Stimulated activated naive B cell treated with anti-CD40 and anti-IgM and Interleukin-4, amounts not matched to agents 10 μg/mL and 1 μg/mL and 100 μg/mL, for 72 hours (primary cell): ENCODE measurements at regions not wholly inside any gene's neighbourhood (a gene's known extent, or its start where the extent isn't known, plus 50 kb on each side); places are given as distances from the start of the nearest gene placed in this dataset.

Experiments
- ATAC-seq, 2 donors: fragments of 150-1000 bp; cut with Tn5 transposase; replicated peaks; 2 replicates each; pipeline ENCODE4 v1.10.0; 2021; ENCODE audit warnings: moderate library complexity in 1 of 2
- DNase-seq: peaks from one replicate; pipeline ENCODE4 v3.0.0; 2021
- H3K27ac Mint-ChIP-seq: one replicate; pipeline ENCODE4 v1.8.0; 2022; ENCODE audit warnings: mild to moderate bottlenecking, mixed read lengths
- H3K27me3 Mint-ChIP-seq, 2 donors: one replicate each; pipeline ENCODE4 v1.8.0; 2022; ENCODE audit warnings: mixed read lengths in 2 of 2
- H3K36me3 Mint-ChIP-seq, 2 donors: one replicate each; pipeline ENCODE4 v1.8.0; 2022; ENCODE audit warnings: mixed read lengths in 2 of 2, mild to moderate bottlenecking in 1 of 2
- H3K4me1 Mint-ChIP-seq, 2 donors: one replicate each; pipeline ENCODE4 v1.8.0; 2022; ENCODE audit warnings: mixed read lengths in 2 of 2, mild to moderate bottlenecking in 1 of 2
- H3K4me3 Mint-ChIP-seq, 2 donors: one replicate each; pipeline ENCODE4 v1.8.0; 2022; ENCODE audit warnings: mild to moderate bottlenecking in 2 of 2, mixed read lengths in 2 of 2, moderate library complexity in 1 of 2
- H3K9me3 Mint-ChIP-seq, 2 donors: one replicate each; pipeline ENCODE4 v1.8.0; 2022; ENCODE audit warnings: mixed read lengths in 2 of 2, mild to moderate bottlenecking in 1 of 2

DNA sequence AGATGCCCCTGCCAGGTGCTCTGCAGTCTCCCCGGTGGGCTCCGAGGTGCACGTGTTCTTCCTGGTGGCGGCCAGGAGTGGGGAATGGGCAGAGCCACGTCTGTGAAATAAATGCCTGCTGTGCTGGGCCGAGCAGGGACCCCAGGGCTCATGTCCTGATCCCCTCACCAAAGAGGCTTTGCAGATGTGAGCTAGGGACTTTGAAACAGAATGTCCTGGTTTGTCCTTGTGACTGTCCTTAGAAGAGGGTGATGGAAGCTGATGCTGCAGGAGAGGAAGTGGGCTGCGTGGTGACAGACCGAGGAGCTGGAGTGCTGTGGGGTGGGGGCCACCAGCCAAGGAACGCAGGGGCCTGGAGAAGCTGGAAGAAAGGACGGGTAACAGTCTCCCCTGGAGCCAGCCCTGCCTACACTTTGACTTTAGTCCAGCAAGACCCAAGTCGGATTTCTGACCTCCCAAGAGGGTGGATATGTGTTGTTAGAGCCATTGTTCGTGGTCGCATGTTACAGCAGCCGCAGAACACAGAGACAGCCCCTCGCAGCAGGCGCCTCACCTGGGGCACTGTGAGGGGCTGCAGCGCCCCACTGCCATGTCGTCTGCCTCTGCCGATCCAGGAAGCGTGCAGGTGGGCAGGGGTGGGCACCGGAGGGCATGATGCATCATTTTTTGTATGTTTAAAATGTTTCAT is 217.9 kb upstream of the CIBAR2 start:
- H3K27me3 Mint-ChIP-seq: peaks cover 44 to 80% of the 10 kb centered on the region in 2 donors
- H3K9me3 Mint-ChIP-seq: peaks cover 0 to 3% of the 10 kb centered on the region in 2 donors
- peak in 1 of 2 donors; percentile 15 for ATAC-seq
- H3K4me1 Mint-ChIP-seq: peaks cover 15 to 33% of the 10 kb centered on the region in 2 donors
- no peak for DNase-seq
- H3K4me3 Mint-ChIP-seq: no peak overlapping the region
- no peaks in the 10 kb centered on the region for H3K36me3 Mint-ChIP-seq
- no peak overlapping the region for H3K27ac Mint-ChIP-seq

DNA sequence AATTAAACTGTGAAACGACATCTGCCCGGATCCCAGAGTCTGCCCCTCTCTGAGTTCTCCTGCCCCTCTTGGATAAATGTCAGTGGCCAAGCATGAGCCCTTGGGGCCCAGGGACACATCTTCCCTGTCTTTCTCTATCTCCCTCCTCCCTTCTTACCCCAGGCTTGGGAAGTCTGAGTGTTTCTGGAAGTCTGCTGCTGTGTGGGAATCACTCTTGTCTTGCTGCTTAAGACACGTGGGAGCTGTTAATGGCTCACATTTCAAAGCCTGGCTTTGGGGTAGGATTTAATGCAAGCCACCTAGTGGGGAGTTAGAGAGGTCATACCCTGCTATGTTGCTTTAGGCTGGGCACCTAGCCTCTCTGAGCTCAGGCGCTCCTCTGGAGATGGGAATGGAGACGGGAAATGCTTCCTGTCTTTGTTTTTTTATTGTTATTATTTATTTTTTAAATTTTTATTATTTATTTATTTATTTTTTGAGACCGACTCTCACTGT is 218.5 kb upstream of the CIBAR2 start:
- ATAC-seq (peak; percentile 86 to 89), DNase-seq (no peak)
- peaks cover 19 to 38% of the 10 kb centered on the region in 2 donors for H3K4me1 Mint-ChIP-seq
- H3K36me3 Mint-ChIP-seq: no peaks in the 10 kb centered on the region
- no peak overlapping the region for H3K4me3 Mint-ChIP-seq
- no peak overlapping the region for H3K27ac Mint-ChIP-seq
- peaks cover 0 to 3% of the 10 kb centered on the region in 2 donors for H3K9me3 Mint-ChIP-seq
- peaks cover 50 to 86% of the 10 kb centered on the region in 2 donors for H3K27me3 Mint-ChIP-seq

DNA sequence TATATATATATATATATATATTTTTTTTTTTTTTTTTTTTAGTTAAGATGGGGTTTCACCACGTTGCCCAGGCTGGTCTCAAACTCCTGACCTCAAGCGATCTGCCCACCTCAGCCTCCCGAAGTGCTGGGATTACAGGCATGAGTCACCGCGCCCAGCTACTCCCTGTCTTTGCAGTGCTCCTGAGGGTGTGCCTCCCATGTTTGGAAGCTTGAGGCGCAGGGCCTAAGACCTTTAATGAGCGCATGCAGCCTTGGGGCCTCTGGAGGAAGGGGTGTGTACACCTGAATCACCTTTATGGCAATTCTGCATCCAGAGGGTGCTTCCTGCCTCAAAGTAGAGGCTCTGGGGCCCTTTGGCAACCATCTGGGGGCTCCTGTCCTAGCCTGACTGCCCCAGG is 219.4 kb upstream of the CIBAR2 start:
- Mint-ChIP-seq H3K9me3 (no peaks in the 10 kb centered on the region), H3K4me1 (peaks cover 17 to 38% of the 10 kb centered on the region in 2 donors), H3K27ac (no peak overlapping the region), H3K27me3 (peaks cover 48 to 86% of the 10 kb centered on the region in 2 donors), H3K4me3 (no peak overlapping the region), H3K36me3 (no peaks in the 10 kb centered on the region)
- no peak for DNase-seq
- ATAC-seq: no peak

DNA sequence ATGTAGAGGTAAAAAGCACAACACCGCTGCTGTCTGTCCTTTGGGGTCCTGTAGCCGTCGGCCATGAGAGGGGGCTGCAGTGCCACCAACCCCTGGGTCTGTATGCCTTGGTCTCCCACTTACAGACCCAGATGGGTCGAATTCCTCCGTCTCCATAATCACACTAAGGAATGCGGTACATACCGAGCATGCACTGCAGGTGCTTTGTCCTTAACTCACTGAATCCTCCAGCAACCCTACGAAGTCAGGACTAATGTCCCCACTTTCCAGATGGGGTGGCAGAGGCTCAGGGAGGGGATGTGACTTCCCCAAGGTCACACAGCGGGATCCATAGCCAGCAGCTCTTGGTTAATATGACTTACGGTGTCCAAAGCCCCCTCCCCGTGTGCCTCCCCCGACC is 219.9 kb upstream of the CIBAR2 start:
- no peaks in the 10 kb centered on the region for H3K9me3 Mint-ChIP-seq
- H3K27ac Mint-ChIP-seq: no peak overlapping the region
- H3K4me3 Mint-ChIP-seq: no peak overlapping the region
- peaks cover 17 to 38% of the 10 kb centered on the region in 2 donors for H3K4me1 Mint-ChIP-seq
- peaks cover 48 to 83% of the 10 kb centered on the region in 2 donors for H3K27me3 Mint-ChIP-seq
- H3K36me3 Mint-ChIP-seq: no peaks in the 10 kb centered on the region
- ATAC-seq: no peak
- no peak for DNase-seq

DNA sequence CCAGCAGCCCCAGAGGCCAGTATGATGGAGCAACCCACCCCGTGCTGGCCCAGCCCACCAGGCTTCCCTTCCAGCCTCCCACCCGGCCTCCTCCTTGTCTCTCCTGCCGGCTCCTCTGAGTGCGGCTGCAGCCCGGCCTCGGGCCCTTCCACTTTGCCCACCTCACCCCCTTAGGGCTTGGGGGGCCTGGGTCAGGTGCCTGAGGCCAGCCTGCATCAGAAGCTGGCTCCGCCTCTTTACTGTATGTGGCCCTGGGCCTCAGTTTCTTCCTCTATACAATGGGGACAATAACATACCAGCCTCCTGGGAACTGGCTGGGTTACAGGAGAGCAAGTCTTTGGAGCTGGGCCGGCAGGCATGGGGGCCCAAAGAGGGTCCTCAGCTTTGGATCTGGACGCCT is 221.1 kb upstream of the CIBAR2 start:
- Mint-ChIP-seq H3K36me3 (no peaks in the 10 kb centered on the region), H3K27me3 (peaks cover 40 to 71% of the 10 kb centered on the region in 2 donors)
- ATAC-seq: no peak

DNA sequence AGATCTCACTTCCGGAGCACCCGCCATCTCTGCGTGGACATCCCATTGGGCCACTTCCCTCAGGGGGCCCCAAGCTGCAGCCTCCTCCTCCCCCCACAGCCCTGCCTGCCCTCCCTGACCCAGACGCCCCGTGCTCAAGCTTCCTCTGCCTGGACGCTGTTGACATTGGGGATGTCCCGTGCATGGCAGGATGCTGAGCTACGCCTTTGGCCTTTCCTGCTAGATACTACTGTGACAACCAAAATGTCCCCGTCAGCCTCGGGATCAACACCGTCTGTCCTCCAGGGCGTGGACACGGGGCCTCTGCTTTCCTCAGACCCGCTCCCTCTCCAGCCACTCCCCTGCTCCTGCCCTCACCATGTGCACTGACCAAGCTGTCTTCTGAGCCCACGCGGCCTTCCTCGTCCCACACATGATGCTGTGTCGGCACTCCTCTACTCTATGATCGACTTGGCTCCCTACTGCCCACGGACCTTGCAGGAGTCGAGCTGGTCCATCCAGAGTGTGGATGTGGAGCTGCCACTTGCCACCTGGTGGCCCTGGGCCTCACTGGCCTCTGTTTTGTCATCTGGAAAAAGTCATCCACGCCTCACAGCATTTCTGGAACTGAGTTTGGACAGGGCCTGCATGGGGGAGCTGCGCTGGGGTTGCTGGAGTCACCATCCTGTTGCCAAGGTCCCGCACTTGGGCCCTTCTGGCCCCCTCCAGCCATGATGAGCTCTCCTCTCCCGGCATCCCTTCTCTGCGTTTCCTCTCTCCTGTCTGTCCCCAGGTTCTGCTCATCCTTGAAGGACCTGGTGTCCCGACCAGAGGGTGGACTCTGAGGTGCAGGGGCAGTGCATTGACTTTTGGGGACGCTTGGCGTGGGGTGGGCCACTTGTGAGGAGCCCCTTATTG is 221.7 kb upstream of the CIBAR2 start:
- no peak for DNase-seq
- Mint-ChIP-seq H3K27me3 (peaks cover 39 to 69% of the 10 kb centered on the region in 2 donors), H3K27ac (no peak overlapping the region), H3K9me3 (no peaks in the 10 kb centered on the region), H3K4me1 (peaks cover 17 to 26% of the 10 kb centered on the region in 2 donors), H3K36me3 (no peaks in the 10 kb centered on the region), H3K4me3 (no peak overlapping the region)
- no peak for ATAC-seq

More for the DNA sequence above, 221.1 kb upstream of the CIBAR2 start:
- H3K4me3 Mint-ChIP-seq: no peak overlapping the region
- peaks cover 17 to 32% of the 10 kb centered on the region in 2 donors for H3K4me1 Mint-ChIP-seq
- DNase-seq: no peak
- H3K27ac Mint-ChIP-seq: no peak overlapping the region
- H3K9me3 Mint-ChIP-seq: no peaks in the 10 kb centered on the region

DNA sequence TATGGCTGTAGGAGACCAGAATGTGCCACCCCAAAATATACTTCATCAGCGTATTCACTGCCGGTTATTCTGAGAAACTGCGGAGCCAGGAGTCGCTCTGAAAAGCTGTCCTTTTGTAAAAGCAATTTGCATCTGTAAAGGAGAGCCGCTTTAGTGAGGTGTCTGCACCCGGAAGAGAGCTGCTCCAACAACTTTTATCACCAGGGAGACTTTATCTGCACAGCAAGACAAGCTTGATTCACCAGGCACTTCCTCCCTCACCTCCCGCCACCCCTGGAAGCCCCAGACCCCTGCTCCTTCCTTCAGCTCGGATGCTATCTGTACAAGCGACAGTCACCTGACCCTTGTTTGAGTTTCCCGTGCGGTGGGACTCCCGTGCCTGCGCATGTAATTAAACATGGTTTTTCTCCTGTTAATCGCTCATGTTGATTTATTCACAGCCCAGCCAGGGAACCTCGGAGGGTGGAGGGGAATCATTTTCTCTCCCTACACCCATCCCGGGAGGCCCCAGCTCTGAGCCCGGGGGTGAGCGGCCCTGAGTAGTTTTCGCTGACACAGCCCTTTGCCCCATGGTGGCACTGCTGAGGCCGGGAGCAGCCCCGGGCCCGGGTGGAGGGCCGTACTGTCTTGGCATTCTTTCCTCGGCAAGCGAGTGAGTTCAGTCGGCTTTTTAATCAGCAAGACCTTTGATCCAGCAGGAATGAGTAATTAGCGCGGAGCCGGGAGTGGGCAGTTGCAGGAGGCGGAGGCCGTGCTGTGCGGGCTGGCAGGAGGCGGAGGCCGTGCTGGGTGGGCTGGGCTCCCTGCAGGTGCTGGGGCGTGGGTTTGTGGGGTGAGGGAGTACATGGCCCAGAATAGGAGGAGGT is 222.7 kb upstream of the CIBAR2 start:
- no peaks in the 10 kb centered on the region for H3K36me3 Mint-ChIP-seq
- H3K27me3 Mint-ChIP-seq: peaks cover 39 to 69% of the 10 kb centered on the region in 2 donors
- no peaks in the 10 kb centered on the region for H3K9me3 Mint-ChIP-seq
- peaks cover 16 to 20% of the 10 kb centered on the region in 2 donors for H3K4me1 Mint-ChIP-seq
- no peak for DNase-seq
- ATAC-seq: peak in 1 of 2 donors; percentile 26
- H3K4me3 Mint-ChIP-seq: peak overlapping the region; percentile 73 to 75
- no peak overlapping the region for H3K27ac Mint-ChIP-seq

DNA sequence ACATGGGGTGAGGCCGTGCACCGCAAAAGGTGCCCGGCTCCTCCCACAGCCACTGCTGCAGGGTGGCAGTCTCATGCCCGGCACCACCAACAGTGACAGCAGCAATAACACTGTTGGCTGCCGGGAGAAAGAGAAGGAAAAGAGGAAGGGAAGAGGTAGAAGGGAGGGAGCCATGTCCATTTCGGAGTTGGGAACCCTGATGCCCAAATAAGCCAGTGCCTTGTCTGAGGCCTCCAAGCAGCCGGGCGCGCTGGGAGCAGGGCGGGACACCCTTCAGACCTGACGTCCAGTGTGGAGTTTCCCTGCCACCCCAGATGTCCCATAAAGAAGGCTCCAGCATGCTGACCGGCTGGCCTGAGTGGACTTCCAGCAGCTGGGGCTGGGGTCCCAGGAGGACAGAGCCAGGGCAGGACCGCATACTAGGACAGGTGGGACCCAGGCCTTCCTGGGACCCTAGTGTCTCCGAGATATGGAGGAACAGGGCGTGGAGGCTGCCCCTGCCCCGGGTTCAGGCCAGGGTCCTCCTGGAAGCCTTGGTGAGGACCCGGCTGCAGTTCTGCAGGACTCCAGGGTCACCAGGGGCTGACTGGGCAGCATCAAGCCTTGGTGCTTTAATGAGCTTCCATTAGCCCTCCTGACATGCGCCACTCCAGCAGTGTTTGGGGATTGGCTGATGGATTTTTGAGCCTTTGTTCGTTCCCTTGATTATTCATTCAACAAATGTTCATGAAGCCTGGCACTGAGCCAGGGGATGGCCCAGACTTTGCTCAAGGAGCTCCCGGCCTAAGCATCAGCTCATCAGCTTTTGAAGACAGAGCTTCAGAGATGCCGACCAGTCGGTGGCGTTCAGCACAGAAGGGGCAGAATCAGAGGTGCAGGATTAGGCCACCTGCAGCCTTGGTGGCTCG is 223.6 kb upstream of the CIBAR2 start:
- Mint-ChIP-seq H3K9me3 (no peaks in the 10 kb centered on the region), H3K4me3 (peak overlapping the region in 1 of 2 donors; percentile 73), H3K27me3 (peaks cover 30 to 60% of the 10 kb centered on the region in 2 donors), H3K36me3 (no peaks in the 10 kb centered on the region), H3K27ac (no peak overlapping the region), H3K4me1 (peaks cover 9 to 11% of the 10 kb centered on the region in 2 donors)
- DNase-seq (no peak), ATAC-seq (no peak)

DNA sequence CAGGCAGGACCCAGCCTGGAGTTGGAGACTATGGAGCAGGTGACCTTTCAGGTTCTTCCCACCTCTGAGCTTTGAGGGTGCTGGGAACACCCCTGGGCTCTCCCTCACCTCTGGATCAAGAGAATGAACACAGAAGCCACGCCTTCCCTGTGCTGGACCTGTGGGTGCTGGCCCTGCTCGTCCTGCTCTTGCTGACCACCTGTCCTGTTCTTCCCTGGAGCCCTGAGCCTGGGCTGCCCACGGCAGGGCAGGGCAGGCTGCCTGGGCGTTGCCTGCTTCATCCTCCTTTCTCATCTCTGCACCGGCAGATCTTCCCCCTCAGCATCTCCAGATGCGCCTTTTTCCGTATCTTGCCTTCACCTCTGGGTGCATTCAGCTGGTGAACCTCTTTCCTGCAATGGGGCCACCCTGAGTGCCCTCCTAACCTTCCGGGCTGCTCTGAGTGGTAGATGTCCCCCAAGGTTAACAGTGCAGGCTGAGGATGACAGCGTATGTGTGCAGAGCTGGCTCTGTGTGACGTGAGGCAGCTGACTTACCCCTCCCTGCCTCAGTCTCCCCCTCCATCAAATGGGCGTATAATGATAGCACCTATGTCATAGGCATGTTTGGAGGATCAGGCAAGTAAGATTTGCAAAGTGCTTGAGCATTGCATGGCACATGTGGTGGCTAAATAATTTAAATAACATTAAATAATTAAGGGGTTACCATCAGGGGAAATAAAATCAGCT is 225.8 kb upstream of the CIBAR2 start:
- peaks cover 9 to 10% of the 10 kb centered on the region in 2 donors for H3K4me1 Mint-ChIP-seq
- H3K27me3 Mint-ChIP-seq: peaks cover 32 to 53% of the 10 kb centered on the region in 2 donors
- no peaks in the 10 kb centered on the region for H3K36me3 Mint-ChIP-seq
- no peaks in the 10 kb centered on the region for H3K9me3 Mint-ChIP-seq
- ATAC-seq: no peak
- H3K27ac Mint-ChIP-seq: no peak overlapping the region
- no peak for DNase-seq
- no peak overlapping the region for H3K4me3 Mint-ChIP-seq

DNA sequence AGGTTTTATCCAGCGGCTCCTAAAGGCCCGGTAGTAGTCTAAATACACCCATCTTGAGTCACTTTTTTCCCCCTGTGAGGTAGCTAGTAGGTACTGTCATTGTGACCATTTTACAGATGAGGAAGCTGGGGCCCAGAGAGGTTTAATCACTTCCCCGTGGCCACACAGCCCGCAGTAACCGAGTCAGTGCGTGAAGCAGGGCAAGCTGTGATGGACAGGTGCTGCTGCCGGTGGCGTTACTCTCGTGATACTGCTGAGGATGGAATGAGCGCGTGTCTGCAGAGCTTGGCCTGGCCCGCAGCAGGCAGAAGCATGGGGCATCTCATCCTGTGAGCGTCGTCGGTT is 226.3 kb upstream of the CIBAR2 start:
- peaks cover 33 to 53% of the 10 kb centered on the region in 2 donors for H3K27me3 Mint-ChIP-seq
- H3K4me3 Mint-ChIP-seq: no peak overlapping the region
- no peaks in the 10 kb centered on the region for H3K9me3 Mint-ChIP-seq
- DNase-seq: no peak
- H3K4me1 Mint-ChIP-seq: peaks cover 9 to 10% of the 10 kb centered on the region in 2 donors
- no peak overlapping the region for H3K27ac Mint-ChIP-seq
- no peaks in the 10 kb centered on the region for H3K36me3 Mint-ChIP-seq
- ATAC-seq: no peak

DNA sequence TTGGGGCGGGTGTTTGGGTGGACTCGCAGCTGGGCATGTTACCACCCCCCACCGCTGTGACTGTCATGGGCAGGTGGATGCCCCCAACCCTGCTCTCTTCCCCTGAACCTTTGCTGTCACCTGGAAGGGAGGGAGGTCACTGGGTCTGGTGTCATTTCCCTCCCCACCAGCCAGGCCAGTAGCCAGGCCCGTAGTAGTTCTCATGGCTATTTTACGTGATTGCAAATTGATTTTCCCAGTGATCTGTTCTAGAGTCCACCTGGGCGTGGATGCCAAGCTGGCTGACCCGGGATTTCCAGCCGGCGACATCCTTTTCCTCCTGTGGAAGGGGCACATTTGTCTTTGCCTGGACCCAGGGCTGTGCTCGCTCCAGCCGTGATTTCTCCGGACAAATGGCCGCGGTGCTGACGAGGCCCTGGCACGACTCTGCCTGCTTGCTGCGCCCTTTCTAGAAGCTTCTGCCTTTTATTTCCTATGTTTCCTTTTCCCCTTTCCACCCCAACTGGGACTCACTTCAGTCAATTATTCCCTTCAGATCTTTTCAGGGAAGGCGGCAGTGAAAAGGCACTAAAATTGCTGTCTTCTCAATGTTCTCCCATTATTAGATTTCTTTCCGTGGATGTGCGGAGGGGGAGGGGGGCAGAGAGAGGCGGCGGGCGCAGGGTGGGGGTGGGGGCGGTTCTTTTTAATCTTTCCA is 226.9 kb upstream of the CIBAR2 start:
- Mint-ChIP-seq H3K9me3 (no peaks in the 10 kb centered on the region), H3K27me3 (peaks cover 33 to 53% of the 10 kb centered on the region in 2 donors), H3K27ac (no peak overlapping the region), H3K4me1 (peaks cover 9 to 10% of the 10 kb centered on the region in 2 donors), H3K36me3 (no peaks in the 10 kb centered on the region), H3K4me3 (no peak overlapping the region)
- ATAC-seq (no peak), DNase-seq (no peak)

DNA sequence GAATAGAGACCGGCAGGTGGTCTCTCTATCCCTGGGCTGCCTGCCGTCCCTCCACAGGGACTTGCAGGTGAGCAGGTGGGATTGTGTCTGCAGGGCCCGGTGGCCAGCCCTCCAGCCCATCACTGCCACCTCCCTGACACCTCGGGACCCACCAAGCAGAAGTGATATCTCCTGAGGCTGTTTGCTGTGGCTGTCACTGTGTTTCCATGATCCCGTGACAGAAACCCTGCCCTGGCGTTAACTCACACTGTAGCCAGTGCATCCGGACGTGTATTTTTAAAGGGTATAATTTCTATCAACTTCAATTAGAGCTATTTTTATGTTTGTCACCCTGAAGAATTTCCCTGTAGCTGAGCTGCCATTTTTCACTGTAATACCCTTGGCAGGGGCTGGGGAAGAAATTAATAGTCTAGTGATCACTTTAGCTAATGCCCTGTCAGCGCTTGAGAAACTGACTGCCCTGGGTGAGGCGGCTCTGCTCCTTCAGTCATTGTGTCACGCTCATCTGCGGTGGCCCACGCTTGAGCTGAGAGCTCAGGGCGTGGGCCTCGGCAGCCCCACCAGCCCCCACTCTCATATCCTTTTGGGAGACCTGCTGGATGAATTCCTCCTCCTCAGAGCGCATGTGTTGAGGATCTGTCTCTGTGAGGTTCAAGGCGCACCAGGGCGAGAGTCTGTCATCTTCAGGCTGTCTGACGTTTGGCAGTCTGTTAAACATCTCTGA is 229.9 kb upstream of the CIBAR2 start:
- H3K27me3 Mint-ChIP-seq: peaks cover 34 to 42% of the 10 kb centered on the region in 2 donors

More for the DNA sequence above, 229.9 kb upstream of the CIBAR2 start:
- H3K27ac Mint-ChIP-seq: no peak overlapping the region
- ATAC-seq (no peak), DNase-seq (no peak)
- no peaks in the 10 kb centered on the region for H3K36me3 Mint-ChIP-seq
- H3K4me1 Mint-ChIP-seq: peaks cover 0 to 2% of the 10 kb centered on the region in 2 donors
- no peak overlapping the region for H3K4me3 Mint-ChIP-seq
- peaks cover 5 to 11% of the 10 kb centered on the region in 2 donors for H3K9me3 Mint-ChIP-seq
